ENCODE measurements at regions not wholly inside any gene's neighbourhood (a gene's known extent, or its start where the extent isn't known, plus 50 kb on each side); places are given as distances from the start of the nearest gene placed in this dataset.

GRCh38 chr3:197440717-197441303, 115.0 kb downstream of the BDH1 start:
- no peak overlapping the region for H3K4me3 ChIP-seq (replicated peaks; ENCODE audit: low read depth, low read length)
- DNase-seq (ENCODE audit: low read depth) = no peak
- TF ChIP-seq, protein P1, sequence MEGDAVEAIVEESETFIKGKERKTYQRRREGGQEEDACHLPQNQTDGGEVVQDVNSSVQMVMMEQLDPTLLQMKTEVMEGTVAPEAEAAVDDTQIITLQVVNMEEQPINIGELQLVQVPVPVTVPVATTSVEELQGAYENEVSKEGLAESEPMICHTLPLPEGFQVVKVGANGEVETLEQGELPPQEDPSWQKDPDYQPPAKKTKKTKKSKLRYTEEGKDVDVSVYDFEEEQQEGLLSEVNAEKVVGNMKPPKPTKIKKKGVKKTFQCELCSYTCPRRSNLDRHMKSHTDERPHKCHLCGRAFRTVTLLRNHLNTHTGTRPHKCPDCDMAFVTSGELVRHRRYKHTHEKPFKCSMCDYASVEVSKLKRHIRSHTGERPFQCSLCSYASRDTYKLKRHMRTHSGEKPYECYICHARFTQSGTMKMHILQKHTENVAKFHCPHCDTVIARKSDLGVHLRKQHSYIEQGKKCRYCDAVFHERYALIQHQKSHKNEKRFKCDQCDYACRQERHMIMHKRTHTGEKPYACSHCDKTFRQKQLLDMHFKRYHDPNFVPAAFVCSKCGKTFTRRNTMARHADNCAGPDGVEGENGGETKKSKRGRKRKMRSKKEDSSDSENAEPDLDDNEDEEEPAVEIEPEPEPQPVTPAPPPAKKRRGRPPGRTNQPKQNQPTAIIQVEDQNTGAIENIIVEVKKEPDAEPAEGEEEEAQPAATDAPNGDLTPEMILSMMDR (IDR thresholded peaks at IDR 0.05; ENCODE audit: low read length, missing control alignments) = no peak

GRCh38 chr3:197438906-197439305, 116.9 kb downstream of the BDH1 start:
- no peak for DNase-seq (ENCODE audit: low read depth)
- TF ChIP-seq, protein P1 (IDR thresholded peaks at IDR 0.05; ENCODE audit: low read length, missing control alignments) = no peak
- H3K4me3 ChIP-seq (replicated peaks; ENCODE audit: low read depth, low read length) = no peak overlapping the region

DNA sequence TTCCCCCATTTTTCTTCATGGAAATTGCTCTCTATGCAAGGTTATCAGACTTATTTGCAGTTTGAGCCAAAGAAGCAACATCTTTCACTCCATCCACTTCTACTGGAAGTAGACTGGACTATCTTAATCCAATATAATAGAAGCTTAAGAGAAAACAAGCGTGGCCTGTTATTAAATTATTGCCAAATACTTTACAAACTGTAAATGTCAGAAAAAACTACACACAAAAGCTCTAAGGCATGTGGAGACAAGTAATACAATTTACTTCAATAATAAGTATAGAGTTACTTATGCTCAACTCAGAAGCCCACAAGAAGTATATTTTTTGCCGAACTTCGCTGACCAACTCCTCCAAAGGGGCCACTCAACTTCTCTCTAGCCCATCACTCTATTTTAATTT, 120.3 kb downstream of the BDH1 start:
- DNase-seq (ENCODE audit: low read depth) = no peak
- no peak overlapping the region for H3K4me3 ChIP-seq (replicated peaks; ENCODE audit: low read depth, low read length)
- TF ChIP-seq, protein P1 (IDR thresholded peaks at IDR 0.05; ENCODE audit: low read length, missing control alignments) = no peak

DNA sequence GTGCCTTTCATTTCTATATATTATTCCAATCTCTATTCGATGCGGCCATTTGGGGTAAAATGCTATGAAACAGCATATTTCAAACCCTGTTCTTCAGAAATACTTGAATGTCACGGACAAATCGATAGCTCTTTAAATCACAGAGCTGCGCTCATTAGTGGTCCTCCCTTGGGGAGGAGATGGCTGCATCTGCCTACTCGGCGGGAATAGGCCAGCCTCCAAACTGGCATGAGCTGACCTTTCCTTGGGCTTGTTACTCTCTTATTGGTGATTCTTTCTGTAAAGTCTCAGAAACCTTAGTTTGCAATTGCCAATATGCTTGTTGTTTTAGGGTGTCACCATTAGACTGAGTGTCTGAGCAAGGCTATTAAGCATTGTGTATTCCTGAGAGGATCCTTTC, 120.9 kb downstream of the BDH1 start:
- no peak for DNase-seq (ENCODE audit: low read depth)
- no peak overlapping the region for H3K4me3 ChIP-seq (replicated peaks; ENCODE audit: low read depth, low read length)
- TF ChIP-seq, protein P1 (IDR thresholded peaks at IDR 0.05; ENCODE audit: low read length, missing control alignments) = no peak

GRCh38 chr3:197432384-197433127, 123.2 kb downstream of the BDH1 start:
- DNase-seq (ENCODE audit: low read depth) = peak; percentile 38
- TF ChIP-seq, protein P1 (IDR thresholded peaks at IDR 0.05; ENCODE audit: low read length, missing control alignments) = no peak

GRCh38 chr3:197431346-197431910, 124.3 kb downstream of the BDH1 start:
- DNase-seq (ENCODE audit: low read depth) = peak; percentile 14
- no peak overlapping the region for H3K4me3 ChIP-seq (replicated peaks; ENCODE audit: low read depth, low read length)
- TF ChIP-seq, protein P1 (IDR thresholded peaks at IDR 0.05; ENCODE audit: low read length, missing control alignments) = no peak

More at GRCh38 chr3:197432384-197433127, 123.2 kb downstream of the BDH1 start:
- H3K4me3 ChIP-seq (replicated peaks; ENCODE audit: low read depth, low read length) = no peak overlapping the region
